HepG2 (cell line): ENCODE measurements at regions not wholly inside any gene's neighbourhood (a gene's known extent, or its start where the extent isn't known, plus 50 kb on each side); places are given as distances from the start of the nearest gene placed in this dataset.

Source experiments
- ATAC-seq: fragments of 200-7000 bp; cut with Tn5 transposase; 3 replicates; pipeline ENCODE4 v1.9.1; 2020; ENCODE audit warnings: mild to moderate bottlenecking, moderate library complexity
- BruUV-seq: library from RNA; stranded (reverse); fragments of 400-500 nt; replicated peaks from 2 replicates; lab custom pipeline; 2021; lab: Mats Ljungman, UMichigan
- CTCF ChIA-PET: fragments of 300-600 bp; formaldehyde crosslinking; extraction: SDS; loops from one replicate; lab custom pipeline; 2021; ENCODE audit warnings: low total read pairs, inconsistent platforms, low intra/inter-chr PET ratio; lab: Yijun Ruan, JAX
- POLR2A ChIA-PET: fragments of 350-600 bp; sonication (Branson Sonifier 250); formaldehyde crosslinking; loops from one replicate; lab custom pipeline; 2020; ENCODE audit warnings: antibody characterized with exemption, inconsistent platforms; lab: Yijun Ruan, JAX
- DNase-seq: peaks from one replicate; pipeline ENCODE4 v3.0.0-alpha.2; 2015; ENCODE audit warnings: low spot score
- FAIRE-seq: peaks from 3 replicates; lab custom pipeline; 2011; peaks lifted over from hg19 to GRCh38; lab: Jason Lieb, UNC
- H2AFZ ChIP-seq: one replicate; pipeline ENCODE4 v1.6.1; 2011; ENCODE audit warnings: low read length, inconsistent platforms
- H3K27ac ChIP-seq: fragments of 300-600 bp; 3 replicates; pipeline ENCODE4 v1.8.0; 2011; ENCODE audit warnings: mixed run types, mild to moderate bottlenecking, mixed read lengths, low read length, inconsistent platforms; ENCODE audit not compliant: insufficient read depth; ENCODE audit errors: extremely low read length
- H3K27me3 ChIP-seq, 2 experiments: fragments of 200-600 bp in 1 of 2; 2 replicates in 1 of 2; 3 replicates in 1 of 2; pipeline versions ENCODE4 v1.6.0 to v1.8.0; 2011; ENCODE audit warnings: low read length in 2 of 2, mild to moderate bottlenecking in 2 of 2, moderate library complexity in 2 of 2, inconsistent platforms in 1 of 2; ENCODE audit not compliant: insufficient read depth in 2 of 2, control insufficient read depth in 1 of 2
- H3K36me3 ChIP-seq, 2 experiments: fragments of 200-600 bp in 1 of 2; replicated peaks in 1 of 2; 2 replicates in 1 of 2; 3 replicates in 1 of 2; pipeline versions ENCODE4 v1.5.1 to v1.8.0; 2011; ENCODE audit warnings: low read length in 2 of 2, inconsistent platforms in 1 of 2; ENCODE audit not compliant: insufficient read depth in 2 of 2, control insufficient read depth in 1 of 2
- H3K4me1 ChIP-seq: 2 replicates; pipeline ENCODE4 v1.5.1; 2012; ENCODE audit warnings: low read length, inconsistent platforms; ENCODE audit not compliant: insufficient read depth
- H3K4me2 ChIP-seq: 2 replicates; pipeline ENCODE4 v1.6.0; 2011; ENCODE audit warnings: low read depth, low read length, inconsistent platforms
- H3K4me3 ChIP-seq, 3 experiments: fragments of 200-600 bp in 1 of 3; sonication (generic), shearing (Covaris generic) in 1 of 3; replicated peaks in 1 of 3; 2 replicates each; pipeline ENCODE4 v1.5.1; 2011 to 2016; ENCODE audit warnings: low read length in 3 of 3, inconsistent platforms in 2 of 3, low read depth in 2 of 3, mild to moderate bottlenecking in 2 of 3, control low read depth in 1 of 3, mixed read lengths in 1 of 3; ENCODE audit not compliant: insufficient read depth in 1 of 3
- H3K79me2 ChIP-seq: one replicate; pipeline ENCODE4 v1.6.1; 2011; ENCODE audit warnings: low read length, inconsistent platforms; ENCODE audit not compliant: insufficient read depth
- H3K9ac ChIP-seq: 2 replicates; pipeline ENCODE4 v1.6.0; 2011; ENCODE audit warnings: mild to moderate bottlenecking, low read depth, low read length, inconsistent platforms; ENCODE audit not compliant: insufficient read depth
- H3K9me3 ChIP-seq: 2 replicates; pipeline ENCODE4 v1.5.1; 2012; ENCODE audit warnings: mild to moderate bottlenecking, low read length
- H4K20me1 ChIP-seq: 2 replicates; pipeline ENCODE4 v1.6.0; 2011; ENCODE audit warnings: inconsistent platforms, mild to moderate bottlenecking, low read length, moderate library complexity; ENCODE audit not compliant: insufficient read depth
- ARHGAP35 ChIP-seq: sonication (generic); formaldehyde crosslinking; IDR thresholded peaks from 2 replicates; pipeline ENCODE4 v1.9.0; 2022; ENCODE audit warnings: mild to moderate bottlenecking, inconsistent platforms, moderate library complexity, missing genetic modification reagents, borderline replicate concordance
- DDIT3 ChIP-seq: sonication (generic); formaldehyde crosslinking; IDR thresholded peaks from 2 replicates; pipeline ENCODE4 v1.4.0; 2020; ENCODE audit warnings: mild to moderate bottlenecking, missing genetic modification reagents
- FOXA3 ChIP-seq: IDR thresholded peaks from 2 replicates; pipeline ENCODE4 v1.6.1; 2016; ENCODE audit warnings: missing genetic modification reagents, missing compliant biosample characterization
- GRHL1 ChIP-seq: sonication (generic); formaldehyde crosslinking; conservative IDR thresholded peaks from 2 replicates; pipeline ENCODE4 v1.8.0; 2022; ENCODE audit warnings: missing genetic modification reagents
- GZF1 ChIP-seq: sonication (generic); formaldehyde crosslinking; IDR thresholded peaks from 2 replicates; pipeline ENCODE4 v1.5.1; 2020; ENCODE audit warnings: mild to moderate bottlenecking, missing genetic modification reagents
- HOMEZ ChIP-seq: IDR thresholded peaks from 2 replicates; pipeline ENCODE4 v1.6.1; 2016; ENCODE audit warnings: low read depth
- IRX3 ChIP-seq: sonication (generic); formaldehyde crosslinking; IDR thresholded peaks from 2 replicates; pipeline ENCODE4 v1.8.1; 2023; ENCODE audit warnings: mild to moderate bottlenecking, low read depth, missing genetic modification reagents, borderline replicate concordance
- MTF2 ChIP-seq: sonication (generic); formaldehyde crosslinking; IDR thresholded peaks from 2 replicates; pipeline ENCODE4 v1.5.0; 2020; ENCODE audit warnings: missing genetic modification reagents, borderline replicate concordance
- NFIC ChIP-seq: IDR thresholded peaks from 2 replicates; pipeline ENCODE4 v1.6.1; 2012; ENCODE audit warnings: mild to moderate bottlenecking, low read length, inconsistent platforms
- PHF21A ChIP-seq: sonication (generic); formaldehyde crosslinking; IDR thresholded peaks from 2 replicates; pipeline ENCODE4 v1.5.0; 2020; ENCODE audit warnings: mild to moderate bottlenecking, missing genetic modification reagents
- RBAK ChIP-seq: sonication (generic); formaldehyde crosslinking; IDR thresholded peaks from 2 replicates; pipeline ENCODE4 v1.5.1; 2020; ENCODE audit warnings: mild to moderate bottlenecking, missing genetic modification reagents
- RFX3 ChIP-seq: IDR thresholded peaks from 2 replicates; pipeline ENCODE4 v1.6.1; 2016; ENCODE audit warnings: missing biosample characterization, missing genetic modification reagents
- TRAFD1 ChIP-seq: sonication (generic); formaldehyde crosslinking; IDR thresholded peaks from 2 replicates; pipeline ENCODE4 v1.5.1; 2020; ENCODE audit warnings: missing genetic modification reagents, mild to moderate bottlenecking, borderline replicate concordance
- ZSCAN22 ChIP-seq: sonication (generic); formaldehyde crosslinking; IDR thresholded peaks from 2 replicates; pipeline ENCODE4 v1.4.0; 2020; ENCODE audit warnings: mild to moderate bottlenecking, missing genetic modification reagents
- WGBS: methylation state at CpG from one replicate; pipeline ENCODE4 v1.1.6; 2017; ENCODE audit warnings: low lambda C conversion rate; 5-methylcytosine and 5-hydroxymethylcytosine counted together
- in situ Hi-C: cut with HindIII; loops from 2 replicates; pipeline ENCODE4 v1.10.0; 2017; ENCODE audit warnings: low pct_unique_long_range_greater_than_20kb; ENCODE audit not compliant: extremely low pct_ligation_motif_present
- intact Hi-C: fragments of 100-400 bp; cut with micrococcal nuclease; formaldehyde crosslinking; loops from one replicate; pipeline ENCODE4 v1.10.0; 2022; ENCODE audit not compliant: unreplicated experiment

GRCh38 chr5:39533749-39534148, 109.0 kb upstream of the DAB2 start:
- ChIA-PET CTCF (no interaction called here), POLR2A (no interaction called here)
- no peak overlapping the region for H3K4me3 ChIP-seq
- in situ Hi-C loops (no loop called here), intact Hi-C loops (no loop called here)
- DNase-seq (no peak), FAIRE-seq (no peak), ATAC-seq (no peak)
- no TSS peak for BruUV-seq
- H3K27ac ChIP-seq: no peak overlapping the region
- H3K9me3 ChIP-seq: no peaks in the 10 kb centered on the region
- no peaks in the 10 kb centered on the region for H3K27me3 ChIP-seq
- H3K4me2 ChIP-seq: no peak overlapping the region
- H2AFZ ChIP-seq: no peak overlapping the region
- no peaks in the 10 kb centered on the region for H4K20me1 ChIP-seq
- H3K4me1 ChIP-seq: no peaks in the 10 kb centered on the region
- H3K9ac ChIP-seq: no peak overlapping the region
- H3K36me3 ChIP-seq: no peaks in the 10 kb centered on the region
- no peaks in the 10 kb centered on the region for H3K79me2 ChIP-seq
- WGBS: 22% methylated on average over 3 of the region's 3 CpGs
- no peak for TF ChIP-seq HOMEZ
- TF ChIP-seq RFX3 (CRISPR knock-in tag): no peak
- no peak for TF ChIP-seq DDIT3 (CRISPR knock-in tag)
- TF ChIP-seq GZF1 (CRISPR knock-in tag): no peak
- no peak for TF ChIP-seq TRAFD1
- no peak for TF ChIP-seq IRX3
- no peak for TF ChIP-seq RBAK (CRISPR knock-in tag)
- no peak for TF ChIP-seq FOXA3 (CRISPR knock-in tag)
- no peak for TF ChIP-seq GRHL1 (CRISPR knock-in tag)
- no peak for TF ChIP-seq MTF2 (CRISPR knock-in tag)
- no peak for TF ChIP-seq PHF21A
- TF ChIP-seq ZSCAN22 (CRISPR knock-in tag): no peak
- no peak for TF ChIP-seq NFIC
- no peak for TF ChIP-seq ARHGAP35 (CRISPR knock-in tag)
